Ramos (cell line): ENCODE measurements at regions not wholly inside any gene's neighbourhood (a gene's known extent, or its start where the extent isn't known, plus 50 kb on each side); places are given as distances from the start of the nearest gene placed in this dataset.

ENCODE experiments used
- in situ Hi-C: fragments of 300-500 bp; cut with MboI; formaldehyde crosslinking; loops from one replicate; pipeline ENCODE4 v1.14.3; 2022; ENCODE audit warnings: low sequenced_read_pairs; ENCODE audit not compliant: unreplicated experiment

DNA sequence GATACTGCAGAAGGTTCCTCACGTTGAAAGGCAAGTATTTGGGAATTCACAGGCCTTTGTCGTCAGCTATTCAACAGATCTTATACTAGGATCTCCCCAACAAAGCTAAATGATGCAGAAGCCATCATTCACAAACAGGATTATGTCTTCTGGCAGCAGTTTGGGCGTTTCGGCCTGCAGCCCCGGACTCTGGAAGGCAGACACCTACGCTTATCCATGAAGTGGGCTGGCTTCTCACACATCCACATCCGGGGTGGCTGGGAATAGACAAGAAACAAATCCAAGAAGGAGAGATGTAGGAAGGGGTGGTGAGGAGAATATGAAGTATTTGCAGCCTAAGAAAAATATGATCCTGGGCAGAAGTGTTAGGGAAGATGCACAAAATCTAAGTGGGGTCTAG, 471.9 kb downstream of the AGTPBP1 start:
- in situ Hi-C loops: no loop called here

DNA sequence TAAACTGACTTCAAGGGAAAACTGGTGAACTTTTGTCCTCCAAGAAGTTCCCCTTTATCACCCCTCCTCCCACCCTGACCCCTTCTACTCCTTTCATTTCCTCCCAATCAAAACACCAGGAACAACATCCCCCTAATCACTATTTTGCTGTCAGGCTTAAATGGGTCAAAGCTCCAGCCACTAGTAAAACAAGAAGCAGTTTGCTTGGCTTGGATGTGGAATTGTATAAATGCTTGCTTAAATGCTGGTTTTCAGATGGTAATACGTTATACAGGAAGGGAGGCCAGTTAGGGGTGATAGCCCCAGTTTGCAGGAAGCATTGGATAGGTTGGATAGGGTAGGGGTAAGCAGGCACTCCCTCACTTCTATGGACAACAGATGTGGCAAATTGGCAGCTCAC, 473.6 kb downstream of the AGTPBP1 start:
- in situ Hi-C loops: no loop called here

DNA sequence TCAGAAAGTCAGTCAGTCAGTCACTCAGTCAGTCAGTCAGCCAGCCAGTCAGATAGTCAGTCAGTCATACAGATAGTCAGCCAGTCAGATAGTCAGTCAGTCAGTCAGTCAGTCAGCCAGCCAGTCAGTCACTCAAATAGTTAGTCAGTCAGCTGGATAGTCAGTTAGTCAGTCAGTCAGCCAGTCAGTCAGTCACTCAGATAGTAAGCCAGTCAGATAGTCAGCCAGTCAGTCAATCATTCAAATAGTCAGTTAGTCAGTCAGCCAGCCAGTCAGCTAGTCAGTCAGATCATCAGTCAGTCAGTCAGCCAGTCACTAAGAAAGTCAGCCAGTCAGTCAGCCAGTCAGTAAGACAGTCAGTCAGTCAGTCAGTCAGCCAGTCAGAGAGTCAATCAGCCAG, 477.1 kb downstream of the AGTPBP1 start:
- in situ Hi-C loops: no loop called here

DNA sequence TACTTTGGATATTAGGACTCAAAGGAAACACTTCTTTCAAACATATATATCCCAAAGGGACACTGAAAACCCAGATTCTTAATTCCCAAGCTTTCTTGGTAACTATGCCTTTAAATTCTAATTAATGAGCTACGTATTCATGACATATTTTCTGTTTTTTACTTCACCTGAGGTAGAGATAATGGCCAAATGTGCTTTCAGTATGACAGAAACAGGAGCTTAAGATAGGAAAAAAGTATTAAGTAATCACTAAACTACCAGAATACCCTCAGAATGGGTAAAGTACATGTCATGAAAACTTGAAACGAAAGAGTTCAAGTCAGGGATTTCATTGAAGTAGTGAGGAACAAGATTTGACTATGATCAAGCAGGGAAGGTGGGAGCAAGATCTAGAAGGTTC, 478.5 kb downstream of the AGTPBP1 start:
- in situ Hi-C loops: no loop called here

DNA sequence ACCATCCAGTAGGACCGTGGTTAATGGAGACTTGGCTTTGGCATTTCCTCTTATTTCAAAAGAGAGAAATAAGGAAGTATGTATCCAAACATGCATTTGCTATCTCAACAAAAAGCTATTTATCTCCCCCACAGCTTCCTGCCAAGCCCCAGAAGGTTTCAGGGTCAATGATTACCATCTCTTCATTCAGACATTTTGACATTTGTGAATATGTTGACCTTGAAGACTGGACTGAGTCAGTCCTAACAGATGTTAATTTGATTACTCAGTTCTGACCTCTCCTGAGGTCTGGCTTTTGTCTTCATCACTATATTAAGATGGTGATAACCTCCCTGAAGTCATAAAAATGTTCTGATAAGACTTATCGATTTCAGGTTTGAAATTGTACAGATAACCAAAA, 479.4 kb downstream of the AGTPBP1 start:
- in situ Hi-C loops: no loop called here

DNA sequence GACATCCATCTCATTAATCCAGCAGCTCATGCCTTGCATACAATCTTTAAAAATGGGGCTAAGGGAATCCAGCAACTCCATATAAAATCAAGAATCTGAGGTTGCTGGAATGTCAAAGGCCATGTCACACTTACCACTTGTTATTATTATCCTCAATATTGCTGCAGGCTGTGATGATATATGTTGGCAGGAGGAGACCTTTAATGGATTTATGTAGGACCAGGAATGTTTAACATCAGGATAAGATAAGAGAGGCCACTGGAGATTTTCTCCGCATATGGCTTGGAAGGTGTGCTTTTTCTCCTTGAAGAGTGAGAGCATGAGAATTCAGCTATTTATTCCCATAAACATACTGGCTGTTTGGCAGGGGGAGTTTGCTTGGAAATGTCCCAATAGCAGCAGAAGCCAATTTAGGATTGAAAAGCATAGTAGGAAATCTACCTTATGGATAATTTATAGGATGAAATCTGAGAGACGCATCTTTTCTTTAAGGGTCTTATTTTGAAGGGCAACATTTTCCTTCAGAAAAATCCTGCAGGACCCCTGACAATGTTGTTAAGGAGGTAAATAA, 481.4 kb downstream of the AGTPBP1 start:
- in situ Hi-C loops: no loop called here

DNA sequence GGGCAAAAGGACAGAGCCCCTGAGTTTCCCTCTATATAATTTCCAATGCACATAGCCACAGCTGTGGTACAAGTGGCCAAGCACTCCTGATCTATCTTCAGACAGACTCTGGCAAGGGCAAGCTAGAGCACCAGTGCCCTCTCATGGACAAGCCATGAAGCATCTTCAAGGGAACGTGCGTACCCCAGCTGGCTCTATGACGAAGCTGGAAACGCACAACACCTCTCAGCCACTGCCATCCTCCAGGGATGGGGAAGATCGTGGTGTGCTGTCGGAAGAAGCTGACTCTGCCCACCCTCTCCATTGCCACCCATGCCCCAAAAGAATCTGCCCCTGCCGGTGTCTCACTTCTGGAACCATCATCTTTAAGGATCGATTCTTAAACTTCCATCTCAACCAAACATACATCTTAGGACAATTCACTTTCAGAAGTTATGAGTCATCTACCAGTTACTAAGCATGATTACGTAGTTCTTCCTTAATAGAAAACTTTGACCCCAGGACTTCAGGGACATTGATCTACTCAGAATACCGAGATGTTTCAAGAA, 482.9 kb downstream of the AGTPBP1 start:
- in situ Hi-C loops: no loop called here

DNA sequence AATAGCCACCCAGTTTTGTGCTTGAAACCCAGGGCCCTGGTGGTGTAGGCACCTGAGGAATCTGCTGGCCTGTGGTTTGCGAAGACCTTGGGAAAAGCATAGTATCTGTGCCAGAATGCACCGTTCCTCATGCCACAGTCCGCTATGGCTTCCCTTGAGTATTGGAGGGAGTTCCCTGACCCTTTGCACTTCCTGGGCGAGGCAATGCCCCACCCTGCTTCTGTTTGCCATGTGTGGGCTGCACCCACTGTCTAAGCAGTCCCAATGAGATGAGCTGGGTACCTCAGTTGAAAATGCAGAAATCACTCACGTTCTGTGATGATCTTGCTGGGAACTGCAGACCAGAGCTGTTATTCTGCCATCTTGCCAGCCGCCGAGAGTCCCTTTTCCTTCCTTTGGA, 483.5 kb downstream of the AGTPBP1 start:
- in situ Hi-C loops: no loop called here

DNA sequence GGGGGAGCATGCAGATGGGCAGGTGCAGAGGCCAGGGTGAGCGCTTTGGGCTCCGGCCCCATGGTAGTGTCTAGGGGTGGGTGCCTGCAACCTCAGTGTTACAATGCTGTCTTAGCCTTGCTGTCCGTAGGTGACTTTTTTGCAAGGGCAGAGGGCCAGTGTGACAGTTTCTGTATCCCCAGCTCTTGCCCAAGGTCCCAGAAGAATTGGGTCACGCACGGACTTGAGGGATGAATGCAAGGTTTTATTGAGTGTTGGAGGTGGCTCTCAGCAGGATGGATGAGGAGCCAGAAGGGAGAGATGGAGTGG, 492.5 kb downstream of the AGTPBP1 start:
- in situ Hi-C loops: no loop called here

DNA sequence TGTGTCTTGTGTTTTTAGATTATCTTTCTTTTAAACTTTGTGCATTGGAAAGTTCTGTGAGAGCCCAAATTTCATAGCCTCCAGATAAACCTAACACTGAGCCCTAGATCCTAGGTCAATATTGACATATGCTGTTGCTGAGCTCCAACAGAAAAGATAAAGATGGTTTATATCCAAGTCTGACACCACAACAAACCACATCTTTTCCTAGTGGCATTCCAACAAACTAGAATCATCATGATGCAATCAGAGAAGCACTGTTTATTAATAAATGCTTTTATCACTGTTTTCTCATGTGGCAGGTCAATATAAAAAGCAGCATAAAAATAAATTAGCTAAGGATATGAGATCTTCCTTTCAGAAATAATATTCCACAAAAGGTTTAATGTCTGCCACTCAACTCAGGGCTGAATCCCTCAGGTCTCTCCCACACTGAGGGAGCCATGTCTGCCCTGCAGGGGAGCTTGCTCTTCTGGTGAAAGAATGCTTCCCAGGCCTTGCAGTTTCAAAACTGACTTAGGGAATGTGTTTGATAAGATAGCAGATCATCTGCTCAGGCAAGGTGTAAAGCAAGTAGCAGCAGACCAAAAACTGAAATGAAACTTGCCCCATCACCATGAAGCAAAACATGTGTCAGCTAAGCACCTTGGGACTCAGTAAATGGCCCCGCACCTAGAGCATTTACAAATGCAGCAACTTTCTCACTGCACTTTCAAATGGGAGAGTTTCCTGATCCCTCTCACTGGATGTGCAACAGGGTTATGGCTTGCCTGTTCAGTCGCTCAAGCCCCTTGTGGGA, 493.0 kb downstream of the AGTPBP1 start:
- in situ Hi-C loops: no loop called here

DNA sequence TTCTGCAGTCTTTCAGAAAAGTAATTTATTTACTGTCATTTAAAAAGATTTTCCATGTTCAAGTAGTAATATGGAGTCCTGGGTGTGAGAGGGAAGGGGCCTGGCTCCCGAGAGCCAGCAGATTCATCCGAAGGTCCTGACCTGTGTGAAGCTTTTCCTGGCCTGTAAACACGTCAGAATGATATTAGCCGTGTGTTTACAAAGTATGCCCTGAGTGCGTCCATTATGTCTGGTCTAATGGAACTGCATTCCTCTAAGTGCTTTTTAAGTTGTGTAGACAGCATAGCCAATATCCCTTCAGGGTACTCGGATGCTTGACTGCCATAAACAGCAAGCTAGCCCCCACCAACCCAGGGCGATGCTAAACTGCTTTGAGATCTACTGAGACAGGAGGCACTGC, 495.2 kb downstream of the AGTPBP1 start:
- in situ Hi-C loops: no loop called here

DNA sequence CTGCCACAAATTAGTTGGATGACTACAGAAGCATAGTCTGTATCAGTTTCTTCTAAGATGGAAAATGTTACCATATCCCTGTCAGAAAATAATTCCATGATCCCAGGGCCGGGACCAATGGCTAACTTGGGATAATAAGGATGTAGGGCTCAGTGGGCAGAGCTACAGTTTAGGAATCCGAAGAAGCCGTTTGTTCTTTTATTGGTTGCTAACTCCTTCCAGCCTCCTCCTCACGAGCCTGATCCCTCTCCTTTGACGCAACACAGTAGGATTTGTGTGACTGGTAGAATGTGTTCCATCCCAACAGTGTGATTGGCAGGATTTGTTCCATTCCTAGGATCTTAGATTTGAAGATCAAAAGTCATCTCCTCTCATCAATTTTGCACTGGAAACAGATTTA, 496.9 kb downstream of the AGTPBP1 start:
- in situ Hi-C loops: no loop called here

DNA sequence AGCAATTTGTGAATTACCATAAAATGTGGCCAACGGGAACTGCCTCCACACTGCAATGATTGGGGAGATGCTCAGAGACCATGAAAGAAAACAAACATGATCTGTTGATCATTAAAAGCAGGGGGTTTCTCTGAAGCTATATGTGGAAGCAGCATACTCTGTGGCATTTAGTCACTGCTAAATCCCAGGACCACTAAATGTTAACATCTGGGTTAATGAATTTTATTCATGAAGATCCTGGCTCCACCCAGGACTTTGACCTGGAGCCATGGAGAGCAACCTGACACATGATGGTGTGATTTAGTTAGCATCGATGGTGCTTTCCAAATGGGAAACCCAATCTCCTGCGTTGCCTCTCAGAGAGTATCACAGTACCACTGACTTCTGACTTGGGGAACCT, 497.8 kb downstream of the AGTPBP1 start:
- in situ Hi-C loops: no loop called here

DNA sequence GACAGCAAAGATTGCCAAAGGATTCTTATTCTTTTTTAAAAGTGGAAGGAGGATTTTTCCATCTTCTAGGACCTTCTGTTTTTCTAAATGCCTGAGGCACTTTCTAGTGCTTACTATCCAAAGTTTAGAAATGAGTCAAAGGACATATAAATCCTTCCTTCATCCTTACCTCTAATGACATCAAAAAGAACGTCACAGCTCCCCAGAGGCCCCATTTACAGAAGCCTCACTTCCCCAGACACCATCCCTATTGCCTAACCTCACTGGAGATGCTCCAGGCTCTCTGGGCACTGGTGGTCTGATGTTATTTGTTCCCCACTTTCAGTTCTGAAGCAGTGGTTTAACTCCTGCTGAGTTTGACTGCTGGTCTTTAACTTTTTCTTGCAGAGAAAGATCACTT, 504.3 kb downstream of the AGTPBP1 start:
- in situ Hi-C loops: no loop called here

DNA sequence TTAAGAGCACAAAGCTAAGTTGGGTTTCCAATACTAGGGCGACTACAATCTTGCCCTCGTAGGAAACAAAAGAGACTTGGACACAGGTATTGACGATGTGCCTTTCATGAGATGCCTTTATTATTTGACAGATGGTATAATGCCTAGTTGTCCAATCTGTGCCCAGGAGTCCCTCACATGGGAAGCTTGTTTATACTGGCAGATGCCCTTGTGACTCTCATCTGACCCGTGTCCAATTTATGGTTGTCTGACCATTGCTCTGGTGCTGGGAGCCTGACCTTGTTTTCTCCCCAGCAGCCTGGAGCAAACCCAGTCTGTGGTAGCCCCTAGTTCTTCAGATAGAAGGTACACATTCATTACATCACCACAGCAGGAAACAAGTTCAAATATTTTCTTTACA, 511.7 kb downstream of the AGTPBP1 start:
- in situ Hi-C loops: no loop called here

DNA sequence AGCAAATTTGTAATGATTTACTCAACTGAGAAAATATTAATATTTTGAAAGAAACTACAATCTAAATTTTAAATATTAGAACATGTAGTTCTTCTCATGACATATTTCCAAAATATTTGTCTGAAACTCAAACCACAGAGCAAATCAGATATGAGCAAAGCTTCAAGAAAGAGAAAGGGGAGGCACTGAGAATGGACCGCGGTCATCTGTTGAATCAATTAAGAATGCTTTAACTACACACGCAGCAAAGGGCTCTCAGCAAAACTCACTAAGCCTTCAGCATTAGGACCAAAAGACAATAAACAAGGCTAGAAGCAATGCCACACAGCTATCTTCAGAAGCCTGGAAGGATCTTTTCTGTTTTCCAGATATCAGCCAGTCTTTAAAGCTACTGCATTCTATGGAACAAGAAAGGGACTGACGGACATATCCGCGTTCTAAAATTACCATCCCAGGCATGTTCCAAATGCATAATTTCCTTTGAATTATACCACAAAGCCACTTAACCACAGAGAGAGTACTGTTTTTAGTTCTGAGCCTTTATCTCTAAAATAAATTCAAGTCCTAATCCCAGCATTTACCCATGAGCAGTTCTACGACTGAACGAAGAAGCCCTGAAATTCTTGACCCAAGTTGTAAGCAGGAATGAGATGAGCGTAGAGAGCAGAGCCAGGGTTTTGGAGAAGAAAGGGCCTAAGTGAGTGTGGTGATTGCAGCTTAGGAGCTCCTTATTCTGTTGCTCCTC, 513.5 kb downstream of the AGTPBP1 start:
- in situ Hi-C loops: no loop called here

DNA sequence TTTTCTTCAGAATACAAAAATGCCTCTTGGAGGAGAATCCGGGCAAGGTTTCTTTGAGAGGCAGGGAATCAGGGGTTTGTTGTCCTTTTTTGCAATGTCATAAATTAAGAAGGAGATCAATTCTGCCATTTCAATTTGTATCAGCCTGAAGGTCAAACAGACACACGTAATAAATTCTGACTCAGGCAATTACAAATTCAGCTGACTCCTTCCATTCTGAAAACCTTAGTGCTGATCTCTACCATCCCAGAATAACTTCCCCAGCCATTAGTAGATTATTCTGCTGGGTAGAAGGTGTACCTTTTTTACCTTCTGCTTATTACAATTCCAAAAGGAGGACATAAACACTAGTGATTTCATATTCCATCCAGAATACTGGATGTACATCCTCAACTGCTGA, 516.6 kb downstream of the AGTPBP1 start:
- in situ Hi-C loops: no loop called here

DNA sequence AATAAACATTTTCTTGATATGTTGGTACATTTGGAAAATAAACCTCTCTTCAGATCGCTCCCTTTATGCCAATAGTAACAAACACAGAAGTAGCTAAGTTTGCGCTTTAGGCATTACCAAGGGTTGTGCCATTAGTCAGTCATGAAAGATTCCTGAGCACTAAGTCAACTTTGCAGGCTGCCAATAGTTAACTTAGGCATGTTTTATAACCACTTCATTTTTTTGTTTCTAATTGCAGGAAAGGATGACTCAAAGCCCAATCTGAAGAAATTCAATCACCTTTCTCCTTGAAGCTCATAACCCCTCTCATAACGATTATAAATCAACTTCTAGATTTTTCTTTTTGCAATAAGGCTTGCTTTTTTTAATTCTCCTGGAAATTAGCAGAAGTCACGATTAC, 517.0 kb downstream of the AGTPBP1 start:
- in situ Hi-C loops: no loop called here

DNA sequence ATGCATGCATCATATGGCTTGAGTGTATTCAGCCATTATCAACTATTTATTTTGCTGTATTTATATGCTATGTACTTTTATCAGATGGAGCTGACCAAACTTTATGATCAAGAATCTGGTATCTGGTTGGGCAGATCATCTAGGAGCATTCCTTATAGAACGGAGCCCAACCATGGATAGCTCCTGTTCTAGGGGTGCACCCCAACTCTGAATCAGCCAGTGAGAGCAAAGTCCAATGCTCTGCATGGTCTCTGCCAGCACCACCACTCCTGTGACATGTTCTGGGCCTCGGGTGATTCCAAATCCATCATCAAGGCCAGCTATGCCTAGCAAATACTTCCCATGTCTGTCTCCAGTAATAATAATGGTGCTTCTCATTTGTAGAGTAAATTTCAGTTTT, 517.5 kb downstream of the AGTPBP1 start:
- in situ Hi-C loops: no loop called here

DNA sequence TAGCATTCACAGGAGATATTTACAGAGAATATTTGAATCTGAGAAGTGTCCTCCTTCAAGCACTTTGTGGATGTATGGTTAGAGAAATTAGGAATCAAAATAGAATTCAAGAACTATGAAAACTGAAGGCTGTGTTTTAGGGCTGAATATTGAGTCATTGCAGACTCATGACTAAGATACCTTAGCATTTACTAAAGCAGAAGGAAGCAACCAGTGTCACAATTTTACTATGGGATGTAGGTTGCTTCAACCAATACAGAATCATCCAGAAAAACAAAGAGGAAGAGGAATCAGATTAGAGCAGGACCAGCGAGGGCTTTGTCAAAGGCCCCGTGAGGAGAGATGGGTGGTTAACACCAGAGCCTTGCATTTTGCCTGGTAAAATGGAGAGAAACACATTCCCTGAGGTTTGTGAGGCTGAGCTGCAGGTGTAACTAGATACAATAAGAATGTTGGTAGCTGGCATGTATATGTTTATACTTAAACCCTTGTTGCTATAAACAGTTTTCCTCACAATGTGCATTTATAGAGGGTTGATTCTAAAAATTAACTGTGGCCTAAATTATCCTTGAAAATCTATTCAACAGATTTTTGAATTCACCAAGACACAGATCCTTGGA, 518.1 kb downstream of the AGTPBP1 start:
- in situ Hi-C loops: no loop called here

DNA sequence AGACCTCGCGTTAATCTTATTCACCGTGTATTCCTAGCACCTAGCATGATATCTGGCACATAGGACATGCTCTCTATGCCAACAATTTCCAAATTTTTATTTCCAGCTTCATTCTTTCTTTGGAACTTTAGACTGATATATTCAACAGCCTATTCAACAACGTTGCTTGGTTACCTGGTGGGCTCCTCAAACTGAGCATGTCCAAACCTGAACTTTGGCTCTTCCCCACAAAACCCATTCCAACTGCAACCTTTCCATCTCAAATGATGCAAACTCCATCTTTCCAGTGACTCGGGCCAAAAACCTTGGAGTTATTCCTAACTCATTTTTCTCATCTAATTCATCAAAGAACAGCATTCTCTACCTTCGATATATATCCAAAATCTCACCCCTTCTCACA, 525.2 kb downstream of the AGTPBP1 start:
- in situ Hi-C loops: no loop called here
